Activated T-helper 17 cell treated with anti-CD3 and anti-CD28 coated beads, Interleukin-2, amount 50 U/mL, for 72 hours (primary cell): ENCODE measurements at regions not wholly inside any gene's neighbourhood (a gene's known extent, or its start where the extent isn't known, plus 50 kb on each side); places are given as distances from the start of the nearest gene placed in this dataset.
"Not testable (repeated sequence)": the region's sequence is repeated elsewhere in the genome, so short reads cannot be mapped to it uniquely, and the experiment has no call there.

Experiments
- ATAC-seq: fragments of 150-1000 bp; cut with Tn5 transposase; replicated peaks from 2 replicates; pipeline ENCODE4 v1.10.0; 2021; ENCODE audit warnings: mild to moderate bottlenecking, moderate library complexity
- H3K27ac Mint-ChIP-seq: one replicate; pipeline ENCODE4 v1.8.0; 2022; ENCODE audit warnings: mixed read lengths
- H3K27me3 Mint-ChIP-seq: one replicate; pipeline ENCODE4 v1.8.0; 2022; ENCODE audit warnings: mixed read lengths
- H3K36me3 Mint-ChIP-seq: one replicate; pipeline ENCODE4 v1.8.0; 2022; ENCODE audit warnings: low read depth, mild to moderate bottlenecking, mixed read lengths
- H3K4me1 Mint-ChIP-seq: one replicate; pipeline ENCODE4 v1.8.0; 2022; ENCODE audit warnings: mixed read lengths
- H3K4me3 Mint-ChIP-seq: one replicate; pipeline ENCODE4 v1.8.0; 2022; ENCODE audit warnings: mild to moderate bottlenecking, mixed read lengths
- H3K9me3 Mint-ChIP-seq: one replicate; pipeline ENCODE4 v1.8.0; 2022; ENCODE audit warnings: mixed read lengths

GRCh38 chr14:22106700-22107697, 433.4 kb upstream of the OR4E1 start:
- Mint-ChIP-seq H3K27me3 (no peaks in the 10 kb centered on the region), H3K4me3 (peak overlapping the region; percentile 60), H3K36me3 (no peaks in the 10 kb centered on the region), H3K27ac (peak overlapping the region; percentile 73), H3K9me3 (no peaks in the 10 kb centered on the region), H3K4me1 (no peaks in the 10 kb centered on the region)
- peak; percentile 84 for ATAC-seq

- peak overlapping the region; percentile 20 for H3K27ac Mint-ChIP-seq
- no peak for ATAC-seq
- no peaks in the 10 kb centered on the region for H3K4me1 Mint-ChIP-seq
- no peaks in the 10 kb centered on the region for H3K36me3 Mint-ChIP-seq
- H3K9me3 Mint-ChIP-seq, result no peaks in the 10 kb centered on the region
- H3K27me3 Mint-ChIP-seq, result no peaks in the 10 kb centered on the region
- peak overlapping the region; percentile 53 for H3K4me3 Mint-ChIP-seq
These were observed 432.0 kb upstream of the OR4E1 start for GRCh38 chr14:22105624-22106006.

GRCh38 chr14:22105006-22105623, 431.5 kb upstream of the OR4E1 start:
- Mint-ChIP-seq H3K4me3 (peak overlapping the region; percentile 53), H3K4me1 (no peaks in the 10 kb centered on the region), H3K27ac (peak overlapping the region; percentile 20), H3K27me3 (no peaks in the 10 kb centered on the region), H3K9me3 (no peaks in the 10 kb centered on the region), H3K36me3 (no peaks in the 10 kb centered on the region)
- peak; percentile 59 for ATAC-seq

- not testable (repeated sequence) for H3K27me3 Mint-ChIP-seq, H3K9me3 Mint-ChIP-seq, ATAC-seq, H3K4me1 Mint-ChIP-seq, H3K4me3 Mint-ChIP-seq, H3K27ac Mint-ChIP-seq, H3K36me3 Mint-ChIP-seq
These were observed 427.1 kb upstream of the OR4E1 start for GRCh38 chr14:22100764-22101120.

- H3K36me3 Mint-ChIP-seq, result no peaks in the 10 kb centered on the region
- H3K4me3 Mint-ChIP-seq, result peak overlapping the region; percentile 22
- H3K27ac Mint-ChIP-seq, result no peak overlapping the region
- no peaks in the 10 kb centered on the region for H3K9me3 Mint-ChIP-seq
- no peaks in the 10 kb centered on the region for H3K27me3 Mint-ChIP-seq
- peak; percentile 79 for ATAC-seq
- H3K4me1 Mint-ChIP-seq, result no peaks in the 10 kb centered on the region
These were observed 426.5 kb upstream of the OR4E1 start for GRCh38 chr14:22099942-22100763.

- H3K9me3 Mint-ChIP-seq, result no peaks in the 10 kb centered on the region
- ATAC-seq, result no peak
- no peaks in the 10 kb centered on the region for H3K36me3 Mint-ChIP-seq
- H3K27me3 Mint-ChIP-seq, result no peaks in the 10 kb centered on the region
- peak overlapping the region; percentile 63 for H3K4me3 Mint-ChIP-seq
- H3K4me1 Mint-ChIP-seq, result no peaks in the 10 kb centered on the region
- H3K27ac Mint-ChIP-seq, result peak overlapping the region; percentile 53
These were observed 424.8 kb upstream of the OR4E1 start for GRCh38 chr14:22098435-22098834.

- peak; percentile 70 for ATAC-seq
- Mint-ChIP-seq H3K27ac (peak overlapping the region; percentile 53), H3K4me3 (peak overlapping the region; percentile 63), H3K4me1 (no peaks in the 10 kb centered on the region), H3K27me3 (no peaks in the 10 kb centered on the region), H3K9me3 (no peaks in the 10 kb centered on the region), H3K36me3 (no peaks in the 10 kb centered on the region)
These were observed 424.1 kb upstream of the OR4E1 start for GRCh38 chr14:22097586-22098292.

GRCh38 chr14:22097072-22097471, 423.5 kb upstream of the OR4E1 start:
- H3K27ac Mint-ChIP-seq, result peak overlapping the region; percentile 53
- ATAC-seq, result no peak
- H3K4me1 Mint-ChIP-seq, result no peaks in the 10 kb centered on the region
- H3K27me3 Mint-ChIP-seq, result no peaks in the 10 kb centered on the region
- H3K9me3 Mint-ChIP-seq, result no peaks in the 10 kb centered on the region
- peak overlapping the region; percentile 63 for H3K4me3 Mint-ChIP-seq
- no peaks in the 10 kb centered on the region for H3K36me3 Mint-ChIP-seq

GRCh38 chr14:22096514-22096895, 422.9 kb upstream of the OR4E1 start:
- no peaks in the 10 kb centered on the region for H3K4me1 Mint-ChIP-seq
- no peak for ATAC-seq
- H3K27me3 Mint-ChIP-seq, result no peaks in the 10 kb centered on the region
- H3K27ac Mint-ChIP-seq, result peak overlapping the region; percentile 53
- no peaks in the 10 kb centered on the region for H3K9me3 Mint-ChIP-seq
- H3K36me3 Mint-ChIP-seq, result no peaks in the 10 kb centered on the region
- H3K4me3 Mint-ChIP-seq, result peak overlapping the region; percentile 63

- Mint-ChIP-seq H3K9me3 (no peaks in the 10 kb centered on the region), H3K4me1 (no peaks in the 10 kb centered on the region), H3K4me3 (peak overlapping the region; percentile 63), H3K36me3 (no peaks in the 10 kb centered on the region), H3K27ac (no peak overlapping the region), H3K27me3 (no peaks in the 10 kb centered on the region)
- ATAC-seq, result peak; percentile 39
These were observed 422.4 kb upstream of the OR4E1 start for GRCh38 chr14:22095860-22096513.

- H3K36me3 Mint-ChIP-seq, result peaks cover 5% of the 10 kb centered on the region
- no peaks in the 10 kb centered on the region for H3K4me1 Mint-ChIP-seq
- no peaks in the 10 kb centered on the region for H3K9me3 Mint-ChIP-seq
- ATAC-seq, result no peak
- no peak overlapping the region for H3K27ac Mint-ChIP-seq
- no peaks in the 10 kb centered on the region for H3K27me3 Mint-ChIP-seq
- H3K4me3 Mint-ChIP-seq, result no peak overlapping the region
These were observed 416.3 kb upstream of the OR4E1 start for GRCh38 chr14:22089940-22090339.

- H3K27ac Mint-ChIP-seq, result no peak overlapping the region
- no peaks in the 10 kb centered on the region for H3K9me3 Mint-ChIP-seq
- no peaks in the 10 kb centered on the region for H3K27me3 Mint-ChIP-seq
- H3K4me1 Mint-ChIP-seq, result no peaks in the 10 kb centered on the region
- no peak for ATAC-seq
- peaks cover 5% of the 10 kb centered on the region for H3K36me3 Mint-ChIP-seq
- H3K4me3 Mint-ChIP-seq, result no peak overlapping the region
These were observed 415.2 kb upstream of the OR4E1 start for GRCh38 chr14:22088614-22089342.

- ATAC-seq, result no peak
- peak overlapping the region; percentile 62 for H3K27ac Mint-ChIP-seq
- no peaks in the 10 kb centered on the region for H3K4me1 Mint-ChIP-seq
- no peaks in the 10 kb centered on the region for H3K27me3 Mint-ChIP-seq
- H3K4me3 Mint-ChIP-seq, result peak overlapping the region; percentile 61
- H3K9me3 Mint-ChIP-seq, result no peaks in the 10 kb centered on the region
- peaks cover 5% of the 10 kb centered on the region for H3K36me3 Mint-ChIP-seq
These were observed 412.5 kb upstream of the OR4E1 start for GRCh38 chr14:22086131-22086530.
